ENCODE measurements at regions not wholly inside any gene's neighbourhood (a gene's known extent, or its start where the extent isn't known, plus 50 kb on each side); places are given as distances from the start of the nearest gene placed in this dataset.

GRCh38 chr14:65261425-65261920, 151.1 kb upstream of the FUT8 start:
- TF ChIP-seq CTCF (optimal IDR thresholded peaks at IDR 0.05 in 1 of 3, IDR thresholded peaks at IDR 0.05 in 1 of 3, conservative IDR thresholded peaks at IDR 0.05 in 1 of 3; ENCODE audit: extremely low read depth in 1 of 3, insufficient read depth in 2 of 3, low read length in 3 of 3), result no peak
- no peak for TF ChIP-seq EZH2 (IDR thresholded peaks at IDR 0.05; ENCODE audit: low read length)

All from keratinocyte (primary cell).